Posterior vena cava (tissue), 2 donors: ENCODE measurements at regions not wholly inside any gene's neighbourhood (a gene's known extent, or its start where the extent isn't known, plus 50 kb on each side); places are given as distances from the start of the nearest gene placed in this dataset.

Source experiments
- DNase-seq: peaks from one replicate; pipeline ENCODE4 v3.0.0-alpha.2; 2020; ENCODE audit warnings: low spot score
- intact Hi-C, 2 donors: fragments of 100-400 bp; cut with DNase I; formaldehyde crosslinking; loops; one replicate each; pipeline versions ENCODE4 v1.14.1 to v1.14.2; 2022 to 2023
- donor health status: DM: yes; HTN: yes; CAD: no.
- donor health status: DM: yes; HTN: yes; CAD: no.

DNA sequence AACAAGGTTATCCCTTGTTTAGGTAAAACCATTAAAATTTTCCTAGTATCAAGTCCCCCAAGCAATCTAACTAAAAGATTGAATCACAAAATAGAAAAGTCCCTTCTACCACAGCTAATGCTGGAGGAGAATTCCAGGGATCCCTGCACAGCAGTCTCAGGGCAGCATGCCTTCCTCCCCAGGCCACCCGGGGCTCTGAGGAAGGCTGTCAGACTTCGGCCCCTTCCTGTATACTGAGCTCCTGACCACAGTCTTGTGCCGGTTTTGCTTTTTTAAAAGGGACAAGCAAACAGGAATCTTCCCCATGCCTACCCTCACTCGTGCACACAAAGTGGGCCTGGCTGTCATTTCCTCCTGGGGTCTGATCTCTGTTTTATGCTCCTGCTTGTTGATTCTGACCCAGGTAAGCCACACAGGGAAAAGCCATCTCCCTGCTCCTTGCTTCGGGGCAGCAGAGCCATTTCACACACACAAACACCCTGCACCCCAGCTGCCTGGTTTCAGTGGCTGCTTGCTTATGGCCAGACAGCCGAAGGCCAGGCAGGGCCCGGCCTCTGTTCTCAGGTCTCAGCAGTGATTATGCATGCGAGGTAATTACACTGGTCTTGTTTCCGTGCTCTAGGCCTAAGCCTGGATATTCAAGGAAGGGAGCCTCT is 211.9 kb downstream of the NXNL2 start:
- intact Hi-C loops = loop anchor here in 1 of 2 donors (10.0 kb wide), 1 partner anchor 152 kb away; no protein-coding TSS in a partner anchor

GRCh38 chr9:88747768-88748167 is 212.8 kb downstream of the NXNL2 start:
- intact Hi-C loops = loop anchor here in 1 of 2 donors (10.0 kb wide), 1 partner anchor 153 kb away; no protein-coding TSS in a partner anchor
- no peak for DNase-seq

More for the DNA sequence above, 211.9 kb downstream of the NXNL2 start:
- no peak for DNase-seq

GRCh38 chr9:88748566-88749261 is 213.7 kb downstream of the NXNL2 start:
- intact Hi-C loops = loop anchor here in 1 of 2 donors (10.0 kb wide), 1 partner anchor 154 kb away; no protein-coding TSS in a partner anchor

DNA sequence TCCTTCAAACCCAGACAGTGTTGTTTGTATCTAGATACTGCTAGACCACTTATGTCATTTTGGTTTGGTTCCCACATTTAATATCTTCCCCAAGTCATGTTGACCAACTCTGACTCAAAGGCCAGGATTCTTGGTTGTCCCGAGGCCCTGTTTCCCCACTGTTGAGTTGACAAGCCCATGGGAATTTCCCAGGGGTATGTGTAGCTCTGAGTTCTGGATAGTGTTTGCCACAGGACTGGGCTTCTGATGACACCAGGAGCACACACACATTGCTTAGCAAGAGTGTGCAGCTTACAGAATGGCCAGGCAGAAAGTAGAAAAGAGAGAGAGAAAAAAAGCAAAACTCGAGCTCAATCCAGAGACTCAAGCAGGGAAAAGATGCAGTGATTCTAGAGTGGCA is 214.4 kb downstream of the NXNL2 start:
- DNase-seq = no peak
- intact Hi-C loops = loop anchor here in 1 of 2 donors (10.0 kb wide), 1 partner anchor 155 kb away; no protein-coding TSS in a partner anchor

More at GRCh38 chr9:88748566-88749261, 213.7 kb downstream of the NXNL2 start:
- DNase-seq = no peak

- intact Hi-C loops = no loop called here
- DNase-seq = no peak
Measured at GRCh38 chr9:88750832-88751360, 215.9 kb downstream of the NXNL2 start.

DNA sequence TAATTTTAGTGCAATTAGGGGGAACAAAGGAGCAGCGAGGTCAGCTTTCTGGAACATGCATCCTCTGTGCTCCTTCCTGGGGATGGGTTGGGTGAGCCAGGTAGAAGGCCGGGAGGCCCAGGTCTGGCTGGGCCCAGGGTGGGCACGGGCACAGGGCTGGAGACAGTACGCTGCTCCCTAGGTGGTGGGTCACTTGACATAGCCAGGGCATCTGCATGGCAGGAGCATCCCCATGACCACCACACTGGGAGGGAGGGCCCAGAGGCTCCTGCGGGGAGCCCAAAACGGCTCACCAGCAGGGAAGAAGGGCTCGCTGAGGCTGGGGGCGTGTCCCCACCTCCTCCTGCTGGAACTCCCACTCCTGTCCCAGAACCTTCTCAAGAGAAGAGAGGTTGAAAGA is 216.8 kb downstream of the NXNL2 start:
- no peak for DNase-seq

GRCh38 chr9:88753691-88754367 is 218.9 kb downstream of the NXNL2 start:
- DNase-seq = no peak

More for the DNA sequence above, 216.8 kb downstream of the NXNL2 start:
- intact Hi-C loops = loop anchor here in 1 of 2 donors (1.0 kb wide), 1 partner anchor 246 kb away; no protein-coding TSS in a partner anchor

GRCh38 chr9:88754452-88754851 is 219.5 kb downstream of the NXNL2 start:
- intact Hi-C loops = no loop called here
- DNase-seq = no peak

More at GRCh38 chr9:88753691-88754367, 218.9 kb downstream of the NXNL2 start:
- intact Hi-C loops = no loop called here

- intact Hi-C loops = no loop called here
- no peak for DNase-seq
Measured at GRCh38 chr9:88754886-88755285, 219.9 kb downstream of the NXNL2 start.

DNA sequence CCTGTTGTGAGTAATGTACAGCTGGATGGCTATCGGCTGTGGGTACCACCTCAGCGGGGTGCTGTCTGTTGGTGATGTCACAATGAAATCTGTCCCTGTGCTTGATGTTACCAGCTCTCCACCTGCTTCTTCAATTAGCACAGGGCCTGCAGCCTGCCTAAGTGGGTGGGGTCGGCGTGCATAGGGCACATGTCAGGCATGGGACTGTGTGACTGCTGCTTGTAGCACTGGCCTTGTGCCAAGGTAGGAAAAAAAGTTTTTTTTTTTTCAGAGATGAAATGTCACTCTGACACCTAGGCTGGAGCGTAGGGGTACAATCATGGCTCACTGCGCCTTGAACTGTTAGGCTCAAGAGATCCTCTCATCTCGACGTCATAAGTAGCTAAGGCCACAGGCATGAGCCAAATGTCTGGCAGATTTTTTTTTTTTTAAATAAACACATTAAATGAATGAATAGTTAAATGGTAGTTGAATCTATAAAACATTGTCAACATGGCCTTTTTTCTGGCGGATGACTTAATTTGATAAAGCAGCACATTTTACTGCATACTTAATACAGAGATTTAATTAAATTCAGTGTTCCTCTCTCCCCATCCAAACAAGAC is 222.5 kb downstream of the NXNL2 start:
- intact Hi-C loops = no loop called here
- no peak for DNase-seq

GRCh38 chr9:88759364-88759763 is 224.4 kb downstream of the NXNL2 start:
- DNase-seq = no peak
- intact Hi-C loops = no loop called here

DNA sequence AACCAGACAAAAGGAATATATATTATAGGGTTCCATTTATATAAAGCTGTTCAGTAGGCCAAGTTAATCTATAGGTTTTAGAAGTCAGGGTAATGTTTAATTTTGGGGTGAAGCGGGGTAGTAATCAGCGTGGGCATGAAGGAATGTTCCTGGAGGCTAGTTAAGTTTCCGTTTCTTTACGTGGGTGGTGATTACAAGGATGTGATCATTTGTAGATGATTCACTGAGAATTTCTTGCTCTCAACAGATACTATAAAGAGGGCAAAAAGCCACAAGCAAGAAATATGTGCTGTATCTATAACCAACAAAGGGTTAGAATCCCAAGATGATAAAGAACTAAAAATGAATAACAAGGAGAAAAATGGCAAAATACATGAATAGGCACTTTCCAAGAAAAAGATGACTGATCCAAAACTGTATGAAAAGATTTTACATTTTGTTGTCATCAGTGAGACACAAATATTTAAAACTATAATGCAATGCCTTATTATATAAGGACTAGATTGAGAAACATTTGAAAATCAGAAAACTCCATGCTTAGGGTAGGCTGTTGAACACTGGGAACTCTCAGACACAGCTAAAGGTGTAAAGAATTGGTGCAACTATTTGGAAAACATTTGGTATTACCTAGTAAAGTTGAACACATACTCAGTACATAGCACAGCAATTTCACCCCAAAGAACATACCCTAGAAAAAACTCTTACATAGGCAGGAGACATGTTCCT is 224.3 kb upstream of the S1PR3 start:
- intact Hi-C loops = no loop called here

DNA sequence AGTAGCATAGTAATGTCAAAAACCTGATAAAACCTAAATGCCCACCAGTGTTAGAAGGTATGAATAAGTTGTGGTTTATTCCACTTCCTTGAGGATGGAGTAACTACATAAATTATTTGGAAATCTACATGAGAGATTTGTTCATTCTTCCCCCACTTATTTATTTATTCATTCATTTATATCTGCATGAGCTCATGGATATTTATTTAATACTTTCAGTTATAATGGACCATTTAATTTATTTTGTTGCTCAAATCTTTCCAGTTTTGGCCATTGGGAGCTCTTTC is 223.8 kb upstream of the S1PR3 start:
- intact Hi-C loops = no loop called here
- no peak for DNase-seq

More for the DNA sequence above, 224.3 kb upstream of the S1PR3 start:
- no peak for DNase-seq

- intact Hi-C loops = no loop called here
- DNase-seq = no peak
Measured at GRCh38 chr9:88772575-88772974, 218.7 kb upstream of the S1PR3 start.

DNA sequence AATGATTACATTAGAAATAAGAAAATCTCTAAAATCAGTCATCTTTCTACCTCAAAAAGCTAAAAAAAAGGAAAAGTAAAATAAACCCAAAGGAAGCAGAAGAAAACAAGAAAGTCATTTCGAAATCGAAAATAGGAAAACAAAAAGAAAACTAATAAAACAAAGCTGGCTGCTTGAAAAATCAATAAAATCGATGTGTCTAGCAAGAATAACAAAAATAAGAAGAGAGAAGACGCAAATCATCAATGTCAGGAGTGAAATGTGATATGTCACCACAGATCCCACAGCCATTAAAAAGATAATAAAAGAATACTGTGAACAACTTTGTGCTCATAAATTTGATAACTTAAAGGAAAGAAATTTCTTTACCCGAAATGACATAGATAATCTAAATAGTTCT is 218.1 kb upstream of the S1PR3 start:
- intact Hi-C loops = no loop called here
- no peak for DNase-seq

GRCh38 chr9:88773627-88774244 is 217.5 kb upstream of the S1PR3 start:
- intact Hi-C loops = no loop called here
- no peak for DNase-seq

DNA sequence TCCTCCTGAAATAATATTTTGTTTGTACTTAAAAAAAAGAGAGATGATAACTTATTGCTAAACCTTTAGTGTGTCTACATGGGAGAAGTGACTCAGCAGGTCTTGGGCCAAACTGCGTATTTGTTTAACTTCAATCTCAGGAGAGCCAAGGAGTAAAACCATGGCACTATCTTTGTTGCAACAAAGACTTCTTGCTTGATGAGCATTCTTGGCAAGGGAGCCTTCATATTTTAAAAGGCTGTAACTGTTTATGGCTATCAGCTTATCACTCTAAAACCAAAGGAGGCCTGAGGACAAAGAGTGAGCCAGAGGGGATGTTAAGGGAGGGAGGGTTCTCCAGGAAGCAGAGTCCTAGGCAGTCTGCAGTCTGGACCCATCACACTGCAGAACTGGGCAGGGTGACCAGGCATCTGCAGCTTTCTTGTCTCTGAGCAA is 216.2 kb upstream of the S1PR3 start:
- intact Hi-C loops = loop anchor here in 1 of 2 donors (5.0 kb wide), 1 partner anchor 87 kb away; no protein-coding TSS in a partner anchor
- peak; percentile 77 for DNase-seq

- intact Hi-C loops = loop anchor here in 1 of 2 donors (5.0 kb wide), 1 partner anchor 87 kb away; no protein-coding TSS in a partner anchor
- no peak for DNase-seq
Measured at GRCh38 chr9:88775559-88775958, 215.7 kb upstream of the S1PR3 start.
